Posterior vena cava (tissue), 2 donors: ENCODE measurements at regions not wholly inside any gene's neighbourhood (a gene's known extent, or its start where the extent isn't known, plus 50 kb on each side); places are given as distances from the start of the nearest gene placed in this dataset.

Experiments used
- DNase-seq: peaks from one replicate; pipeline ENCODE4 v3.0.0-alpha.2; 2020; ENCODE audit warnings: low spot score
- intact Hi-C, 2 donors: fragments of 100-400 bp; cut with DNase I; formaldehyde crosslinking; loops; one replicate each; pipeline versions ENCODE4 v1.14.1 to v1.14.2; 2022 to 2023
- donor health status: DM: yes; HTN: yes; CAD: no.
- donor health status: DM: yes; HTN: yes; CAD: no.

- DNase-seq: no peak
- intact Hi-C loops: no loop called here
These were observed 115.5 kb upstream of the HS3ST1 start for GRCh38 chr4:11544211-11544610.

GRCh38 chr4:11543706-11544105 lies 115.0 kb upstream of the HS3ST1 start:
- intact Hi-C loops: no loop called here

GRCh38 chr4:11542952-11543351 lies 114.3 kb upstream of the HS3ST1 start:
- DNase-seq: no peak
- intact Hi-C loops: no loop called here

More at GRCh38 chr4:11543706-11544105, 115.0 kb upstream of the HS3ST1 start:
- DNase-seq: no peak

GRCh38 chr4:11537846-11538245 lies 109.2 kb upstream of the HS3ST1 start:
- intact Hi-C loops: no loop called here
- DNase-seq: no peak

GRCh38 chr4:11535333-11535732 lies 106.6 kb upstream of the HS3ST1 start:
- DNase-seq: no peak
- intact Hi-C loops: no loop called here

GRCh38 chr4:11534623-11535302 lies 106.1 kb upstream of the HS3ST1 start:
- intact Hi-C loops: no loop called here
- no peak for DNase-seq

- intact Hi-C loops: no loop called here
- no peak for DNase-seq
These were observed 103.4 kb upstream of the HS3ST1 start for GRCh38 chr4:11532138-11532537.

GRCh38 chr4:11529625-11530201 lies 101.0 kb upstream of the HS3ST1 start:
- intact Hi-C loops: loop anchor here in 1 of 2 donors (10.0 kb wide), 1 partner anchor 1115 kb away; no protein-coding TSS in a partner anchor
- DNase-seq: no peak

- no peak for DNase-seq
- intact Hi-C loops: loop anchor here in 1 of 2 donors (10.0 kb wide), 1 partner anchor 1120 kb away; no protein-coding TSS in a partner anchor
These were observed 96.4 kb upstream of the HS3ST1 start for GRCh38 chr4:11525085-11525484.

- DNase-seq: no peak
- intact Hi-C loops: no loop called here
These were observed 90.1 kb upstream of the HS3ST1 start for GRCh38 chr4:11518754-11519153.

GRCh38 chr4:11514779-11515419 lies 86.2 kb upstream of the HS3ST1 start:
- intact Hi-C loops: no loop called here

GRCh38 chr4:11514003-11514402 lies 85.3 kb upstream of the HS3ST1 start:
- DNase-seq: no peak
- intact Hi-C loops: no loop called here

More at GRCh38 chr4:11514779-11515419, 86.2 kb upstream of the HS3ST1 start:
- DNase-seq: no peak

- intact Hi-C loops: no loop called here
- DNase-seq: no peak
These were observed 84.2 kb upstream of the HS3ST1 start for GRCh38 chr4:11512871-11513270.

GRCh38 chr4:11511321-11511720 lies 82.6 kb upstream of the HS3ST1 start:
- no peak for DNase-seq
- intact Hi-C loops: no loop called here

GRCh38 chr4:11507920-11508319 lies 79.2 kb upstream of the HS3ST1 start:
- no peak for DNase-seq
- intact Hi-C loops: no loop called here

GRCh38 chr4:11506194-11506593 lies 77.5 kb upstream of the HS3ST1 start:
- intact Hi-C loops: no loop called here
- DNase-seq: no peak

- intact Hi-C loops: no loop called here
- no peak for DNase-seq
These were observed 76.7 kb upstream of the HS3ST1 start for GRCh38 chr4:11505221-11505971.

- intact Hi-C loops: no loop called here
- no peak for DNase-seq
These were observed 74.5 kb upstream of the HS3ST1 start for GRCh38 chr4:11503166-11503565.

- intact Hi-C loops: no loop called here
- no peak for DNase-seq
These were observed 69.3 kb upstream of the HS3ST1 start for GRCh38 chr4:11497972-11498371.

GRCh38 chr4:11497212-11497806 lies 68.6 kb upstream of the HS3ST1 start:
- intact Hi-C loops: no loop called here
- no peak for DNase-seq
